Mesenchymal stem cell (in vitro differentiated cells and primary cell): ENCODE measurements at regions not wholly inside any gene's neighbourhood (a gene's known extent, or its start where the extent isn't known, plus 50 kb on each side); places are given as distances from the start of the nearest gene placed in this dataset.

Experiments
- DNase-seq: peaks from one replicate; pipeline ENCODE4 v3.0.0-alpha.2; 2013
- H2AFZ ChIP-seq: one replicate; pipeline ENCODE4 v1.6.1; 2013; ENCODE audit warnings: low read depth, mild to moderate bottlenecking, control low read depth, inconsistent platforms, low read length, moderate library complexity
- H2AK5ac ChIP-seq: 2 replicates; pipeline ENCODE4 v1.6.1; 2013; ENCODE audit warnings: low read length, moderate library complexity, mild to moderate bottlenecking, inconsistent platforms; ENCODE audit not compliant: severe bottlenecking
- H2BK120ac ChIP-seq: one replicate; pipeline ENCODE4 v1.6.1; 2013; ENCODE audit warnings: low read depth, mild to moderate bottlenecking, inconsistent platforms, low read length, moderate library complexity
- H2BK12ac ChIP-seq, 2 experiments: one replicate each; pipeline ENCODE4 v1.6.1; 2013; ENCODE audit warnings: inconsistent platforms in 2 of 2, low read length in 2 of 2, mild to moderate bottlenecking in 2 of 2, moderate library complexity in 2 of 2, control low read depth in 1 of 2
- H2BK15ac ChIP-seq: one replicate; pipeline ENCODE4 v1.6.1; 2013; ENCODE audit warnings: mild to moderate bottlenecking, low read depth, inconsistent platforms; ENCODE audit not compliant: poor library complexity, severe bottlenecking
- H2BK5ac ChIP-seq: 2 replicates; pipeline ENCODE4 v1.6.1; 2013; ENCODE audit warnings: low read depth, mild to moderate bottlenecking, low read length, control low read depth, inconsistent platforms; ENCODE audit not compliant: poor library complexity, severe bottlenecking
- H3K14ac ChIP-seq, 2 experiments: one replicate each; pipeline ENCODE4 v1.6.1; 2013; ENCODE audit warnings: inconsistent platforms in 2 of 2, low read length in 2 of 2, control low read depth in 1 of 2, mild to moderate bottlenecking in 1 of 2, moderate library complexity in 1 of 2
- H3K18ac ChIP-seq, 2 experiments: one replicate each; pipeline ENCODE4 v1.6.1; 2013; ENCODE audit warnings: inconsistent platforms in 2 of 2, low read length in 2 of 2, control low read depth in 1 of 2, low read depth in 1 of 2, mild to moderate bottlenecking in 1 of 2
- H3K23ac ChIP-seq, 2 experiments: one replicate each; pipeline ENCODE4 v1.6.1; 2013; ENCODE audit warnings: inconsistent platforms in 2 of 2, low read length in 2 of 2, mild to moderate bottlenecking in 2 of 2, moderate library complexity in 2 of 2, control low read depth in 1 of 2
- H3K27ac ChIP-seq: 2 replicates; pipeline ENCODE4 v1.5.1; 2013; ENCODE audit warnings: mild to moderate bottlenecking, moderate library complexity, low read length, control low read depth, inconsistent platforms; ENCODE audit not compliant: poor library complexity, severe bottlenecking
- H3K27me3 ChIP-seq, 2 experiments: 2 replicates each; pipeline versions ENCODE4 v1.6.1 to v1.7.0; 2013; ENCODE audit warnings: low read length in 2 of 2, mild to moderate bottlenecking in 2 of 2, moderate library complexity in 2 of 2, control low read depth in 1 of 2, inconsistent platforms in 1 of 2; ENCODE audit not compliant: control insufficient read depth in 1 of 2, insufficient read depth in 1 of 2
- H3K36me3 ChIP-seq, 2 experiments: 2 replicates each; pipeline versions ENCODE4 v1.6.1 to v1.7.0; 2013; ENCODE audit warnings: low read length in 2 of 2, control low read depth in 1 of 2, inconsistent platforms in 1 of 2, low read depth in 1 of 2, mild to moderate bottlenecking in 1 of 2; ENCODE audit not compliant: insufficient read depth in 2 of 2, control insufficient read depth in 1 of 2
- H3K4ac ChIP-seq, 2 experiments: one replicate each; pipeline ENCODE4 v1.6.1; 2013; ENCODE audit warnings: inconsistent platforms in 2 of 2, low read length in 2 of 2, mild to moderate bottlenecking in 2 of 2, moderate library complexity in 2 of 2, control low read depth in 1 of 2, low read depth in 1 of 2
- H3K4me1 ChIP-seq: 2 replicates; pipeline ENCODE4 v1.6.1; 2013; ENCODE audit warnings: low read depth, low read length, control low read depth; ENCODE audit not compliant: control insufficient read depth, insufficient read depth
- H3K4me2 ChIP-seq: 2 replicates; pipeline ENCODE4 v1.6.1; 2013; ENCODE audit warnings: low read length, mild to moderate bottlenecking, inconsistent platforms; ENCODE audit not compliant: poor library complexity, severe bottlenecking
- H3K4me3 ChIP-seq, 2 experiments: 2 replicates each; pipeline versions ENCODE4 v1.5.1 to v1.7.0; 2013; ENCODE audit warnings: low read length in 2 of 2, mild to moderate bottlenecking in 2 of 2, control low read depth in 1 of 2, low read depth in 1 of 2; ENCODE audit not compliant: insufficient read depth in 1 of 2
- H3K79me1 ChIP-seq: replicated peaks from 2 replicates; pipeline ENCODE4 v1.6.1; 2013; ENCODE audit warnings: mild to moderate bottlenecking, control low read depth, low read length, inconsistent platforms; ENCODE audit not compliant: poor library complexity, severe bottlenecking
- H3K9ac ChIP-seq: 2 replicates; pipeline ENCODE4 v1.7.0; 2013; ENCODE audit warnings: mild to moderate bottlenecking, low read length, moderate library complexity
- H3K9me3 ChIP-seq: 2 replicates; pipeline ENCODE4 v1.7.0; 2013; ENCODE audit warnings: mild to moderate bottlenecking, low read length; ENCODE audit not compliant: control insufficient read depth
- H4K8ac ChIP-seq: one replicate; pipeline ENCODE4 v1.6.1; 2013; ENCODE audit warnings: inconsistent platforms, mild to moderate bottlenecking, low read length, moderate library complexity
- H4K91ac ChIP-seq: one replicate; pipeline ENCODE4 v1.6.1; 2013; ENCODE audit warnings: mild to moderate bottlenecking, low read length, inconsistent platforms
- WGBS: methylation state at CpG from one replicate; pipeline ENCODE4 v1.1.7; 2013; ENCODE audit warnings: mixed read lengths; 5-methylcytosine and 5-hydroxymethylcytosine counted together

DNA sequence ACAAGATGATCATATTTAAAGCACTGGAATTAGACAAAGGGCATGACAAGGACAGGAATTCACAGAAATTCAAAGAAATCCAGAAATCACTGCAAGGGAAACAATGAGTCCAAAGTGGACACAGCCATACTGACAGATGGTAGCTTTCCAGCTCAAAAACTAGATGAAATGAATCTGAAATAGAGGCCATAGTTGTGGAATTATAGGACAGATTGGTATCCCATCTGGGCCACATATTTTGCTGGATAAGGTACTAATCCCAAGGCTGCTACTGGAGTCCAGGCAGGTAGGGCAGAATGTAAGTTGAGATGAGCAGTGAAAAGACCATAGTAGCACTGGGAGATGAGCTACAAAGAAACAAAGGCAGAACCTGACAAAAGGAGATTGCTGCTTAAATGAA lies 258.3 kb upstream of the ANO3 start:
- Histone ChIP-seq H3K36me3 (no peaks in the 10 kb centered on the region), H3K23ac (no peak overlapping the region), H3K18ac (no peak overlapping the region), H4K91ac (no peak overlapping the region), H3K4me3 (no peak overlapping the region), H4K8ac (no peak overlapping the region), H3K9ac (no peak overlapping the region), H2AFZ (no peak overlapping the region), H2BK15ac (no peak overlapping the region), H2AK5ac (peak overlapping the region; percentile 73), H3K4me2 (no peak overlapping the region), H3K27me3 (no peaks in the 10 kb centered on the region), H3K4ac (no peak overlapping the region), H3K9me3 (no peaks in the 10 kb centered on the region), H3K14ac (no peak overlapping the region), H2BK12ac (no peak overlapping the region), H3K27ac (peak overlapping the region; percentile 2), H2BK120ac (no peak overlapping the region), H3K79me1 (peaks cover 1% of the 10 kb centered on the region), H3K4me1 (no peaks in the 10 kb centered on the region), H2BK5ac (no peak overlapping the region)
- DNase-seq = no peak

DNA sequence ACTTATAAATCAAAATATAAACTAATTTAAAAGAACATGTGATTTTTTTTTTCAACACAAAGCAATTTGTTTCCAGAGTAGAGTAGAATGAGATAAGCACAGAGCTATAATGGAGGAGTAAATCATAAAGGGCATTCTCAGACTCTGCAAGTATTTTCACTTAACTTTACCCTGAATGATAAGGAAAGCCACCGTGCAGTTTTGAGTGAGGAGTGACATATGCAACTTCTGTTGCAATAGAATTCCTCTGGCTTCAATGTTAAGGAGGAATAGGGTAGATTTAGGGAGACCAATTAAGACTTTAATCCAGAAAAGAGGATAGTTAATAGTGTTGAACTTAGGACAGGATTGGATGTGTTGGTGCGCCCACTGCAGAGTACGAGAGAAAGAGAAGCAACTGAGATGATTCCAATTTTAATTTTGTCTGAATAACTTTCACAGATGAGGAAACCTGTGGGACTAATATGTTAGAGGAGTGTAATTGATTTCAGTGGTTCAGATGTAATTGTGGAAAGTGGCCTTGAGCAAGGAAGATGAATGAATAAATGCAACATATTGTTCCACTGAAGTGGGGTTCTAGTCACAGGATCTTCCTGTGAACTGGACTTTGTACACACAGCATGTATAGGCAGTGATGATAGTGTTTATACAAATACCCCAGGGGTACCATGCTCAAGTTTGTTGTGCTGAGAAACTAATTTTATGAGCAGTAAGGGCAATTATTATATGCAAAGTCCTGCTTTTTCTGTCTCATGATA lies 255.5 kb upstream of the ANO3 start:
- Histone ChIP-seq H2BK15ac (no peak overlapping the region), H2BK120ac (no peak overlapping the region), H3K36me3 (no peaks in the 10 kb centered on the region), H2BK12ac (no peak overlapping the region), H3K4me1 (no peaks in the 10 kb centered on the region), H2BK5ac (no peak overlapping the region), H3K4me2 (no peak overlapping the region), H4K91ac (no peak overlapping the region), H3K9ac (no peak overlapping the region), H3K4me3 (no peak overlapping the region), H3K23ac (no peak overlapping the region), H2AK5ac (no peak overlapping the region), H3K79me1 (no peaks in the 10 kb centered on the region), H3K4ac (no peak overlapping the region), H3K9me3 (no peaks in the 10 kb centered on the region), H3K18ac (no peak overlapping the region), H2AFZ (no peak overlapping the region), H3K27ac (no peak overlapping the region), H4K8ac (no peak overlapping the region), H3K14ac (no peak overlapping the region), H3K27me3 (no peaks in the 10 kb centered on the region)
- DNase-seq = no peak
- 88% methylated on average over 3 of the region's 3 CpGs for WGBS

DNA sequence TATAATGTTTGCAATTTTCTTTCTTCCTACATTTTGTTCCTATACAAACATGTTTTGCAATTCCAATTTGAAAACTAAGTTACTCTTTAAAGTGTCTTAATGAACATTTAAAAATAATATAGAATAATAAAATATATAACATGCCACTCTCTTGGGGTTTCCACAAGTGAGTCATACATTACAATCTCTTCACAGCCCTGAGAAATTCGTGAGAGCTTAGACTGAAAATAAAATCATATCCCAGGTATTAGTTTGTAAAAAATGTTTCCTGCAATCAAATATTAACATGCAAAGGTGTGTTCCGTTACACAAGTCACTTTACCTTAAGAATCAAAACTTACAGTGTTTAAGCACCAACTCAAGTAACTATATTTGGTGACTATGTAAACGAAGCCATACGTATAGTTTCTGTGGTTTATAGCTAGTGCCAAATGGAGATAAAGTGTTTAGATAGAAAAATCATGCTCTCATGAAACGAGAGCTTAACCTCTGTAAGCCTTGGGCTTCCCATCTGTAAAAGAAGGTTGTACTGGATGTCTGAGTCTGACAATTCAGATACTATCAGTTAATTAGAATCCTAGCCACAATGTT lies 253.6 kb upstream of the ANO3 start:
- Histone ChIP-seq H2BK5ac (no peak overlapping the region), H3K18ac (no peak overlapping the region), H2BK120ac (no peak overlapping the region), H3K9ac (no peak overlapping the region), H3K36me3 (no peaks in the 10 kb centered on the region), H3K4me1 (no peaks in the 10 kb centered on the region), H3K27me3 (no peaks in the 10 kb centered on the region), H2BK12ac (no peak overlapping the region), H3K14ac (no peak overlapping the region), H4K8ac (no peak overlapping the region), H2BK15ac (no peak overlapping the region), H3K4me2 (no peak overlapping the region), H2AK5ac (no peak overlapping the region), H4K91ac (no peak overlapping the region), H3K79me1 (no peaks in the 10 kb centered on the region), H2AFZ (no peak overlapping the region), H3K4me3 (no peak overlapping the region), H3K4ac (no peak overlapping the region), H3K23ac (no peak overlapping the region), H3K9me3 (no peaks in the 10 kb centered on the region), H3K27ac (peak overlapping the region; percentile 68)
- DNase-seq = peak; percentile 18
- 38% methylated on average over 3 of the region's 5 CpGs for WGBS

DNA sequence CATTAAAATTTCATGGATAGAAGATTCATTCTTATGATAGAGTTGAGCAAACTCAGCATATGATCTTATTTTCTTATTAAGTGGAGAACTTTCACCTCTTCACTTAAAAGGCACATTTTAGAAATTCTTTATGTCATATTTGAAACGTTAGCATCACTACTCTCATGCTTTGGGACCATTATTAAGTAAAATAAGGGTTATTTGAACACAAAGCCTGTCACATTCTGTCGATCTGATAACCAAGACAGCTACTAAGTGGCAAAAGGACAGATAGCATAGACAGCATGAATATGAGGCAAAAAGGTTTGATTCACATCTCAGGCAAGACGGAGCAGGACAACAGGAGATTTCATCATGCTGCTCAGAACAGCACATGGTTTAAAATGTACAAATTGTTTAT lies 247.6 kb upstream of the ANO3 start:
- Histone ChIP-seq H3K4me2 (no peak overlapping the region), H3K4ac (no peak overlapping the region), H3K4me3 (no peak overlapping the region), H4K8ac (no peak overlapping the region), H4K91ac (no peak overlapping the region), H3K23ac (no peak overlapping the region), H2BK12ac (no peak overlapping the region), H3K14ac (no peak overlapping the region), H3K27ac (no peak overlapping the region), H2AK5ac (no peak overlapping the region), H3K18ac (no peak overlapping the region), H3K79me1 (no peaks in the 10 kb centered on the region), H2AFZ (no peak overlapping the region), H2BK5ac (no peak overlapping the region), H3K9ac (no peak overlapping the region), H3K36me3 (no peaks in the 10 kb centered on the region), H3K9me3 (no peaks in the 10 kb centered on the region), H2BK15ac (no peak overlapping the region), H2BK120ac (no peak overlapping the region), H3K4me1 (no peaks in the 10 kb centered on the region), H3K27me3 (no peaks in the 10 kb centered on the region)
- 92% methylated on average over 2 of the region's 3 CpGs for WGBS
- no peak for DNase-seq
